22Rv1 (cell line): ENCODE measurements at regions not wholly inside any gene's neighbourhood (a gene's known extent, or its start where the extent isn't known, plus 50 kb on each side); places are given as distances from the start of the nearest gene placed in this dataset.
"Not testable (repeated sequence)": the region's sequence is repeated elsewhere in the genome, so short reads cannot be mapped to it uniquely, and the experiment has no call there.

Experiments
- H3K27ac ChIP-seq: fragments of 450-650 bp; 2 replicates; pipeline ENCODE4 v1.5.1; 2017
- CTCF ChIP-seq: fragments of 450-650 bp; IDR thresholded peaks from 2 replicates; pipeline ENCODE4 v1.5.1; 2017; ENCODE audit warnings: mild to moderate bottlenecking
- ZFX ChIP-seq: fragments of 450-650 bp; IDR thresholded peaks from 2 replicates; pipeline ENCODE4 v1.6.1; 2017; ENCODE audit warnings: antibody characterized with exemption, borderline replicate concordance

GRCh38 chr7:47056731-47057130 lies 525.2 kb downstream of the TNS3 start:
- no peak overlapping the region for H3K27ac ChIP-seq
- TF ChIP-seq ZFX = no peak

DNA sequence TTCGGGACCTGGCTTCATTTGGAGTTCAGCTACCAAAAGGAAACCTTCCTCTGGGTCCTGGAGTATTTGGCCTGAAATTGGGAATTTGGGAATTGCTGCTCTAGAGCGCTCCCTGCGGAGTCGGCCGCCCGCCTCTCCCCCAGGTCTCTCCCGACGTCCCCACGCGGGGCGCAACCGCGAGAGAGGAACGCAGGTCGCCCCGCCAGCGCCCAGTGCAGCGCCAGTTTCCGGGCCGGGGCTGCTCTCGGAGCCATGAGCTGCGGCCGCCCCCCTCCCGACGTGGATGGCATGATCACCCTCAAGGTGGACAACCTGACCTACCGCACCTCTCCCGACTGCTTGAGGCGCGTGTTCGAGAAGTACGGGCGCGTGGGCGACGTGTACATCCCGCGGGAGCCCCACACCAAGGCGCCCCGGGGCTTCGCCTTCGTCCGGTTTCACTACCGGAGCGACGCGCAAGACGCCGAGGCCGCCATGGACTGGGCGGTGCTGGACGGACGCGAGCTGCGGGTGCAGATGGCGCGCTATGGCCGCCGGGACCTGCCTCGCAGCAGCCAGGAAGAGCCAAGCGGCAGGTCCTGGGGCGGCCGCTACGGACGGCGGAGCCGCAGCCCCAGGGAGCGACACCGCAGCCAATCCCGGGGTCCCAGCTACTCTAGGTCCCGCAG lies 529.2 kb downstream of the TNS3 start:
- H3K27ac ChIP-seq = not testable (repeated sequence)

GRCh38 chr7:47049234-47049774 lies 532.6 kb downstream of the TNS3 start:
- TF ChIP-seq CTCF = no peak
- TF ChIP-seq ZFX = no peak
- H3K27ac ChIP-seq = no peak overlapping the region

GRCh38 chr7:47047384-47047783 lies 534.5 kb downstream of the TNS3 start:
- no peak for TF ChIP-seq CTCF
- no peak for TF ChIP-seq ZFX
- H3K27ac ChIP-seq = no peak overlapping the region

- no peak overlapping the region for H3K27ac ChIP-seq
- TF ChIP-seq CTCF (no peak), ZFX (no peak)
These were observed 535.0 kb downstream of the TNS3 start for GRCh38 chr7:47046949-47047348.

- TF ChIP-seq CTCF (no peak), ZFX (no peak)
- no peak overlapping the region for H3K27ac ChIP-seq
These were observed 536.5 kb downstream of the TNS3 start for GRCh38 chr7:47045207-47046051.

- H3K27ac ChIP-seq = no peak overlapping the region
- no peak for TF ChIP-seq CTCF
- TF ChIP-seq ZFX = no peak
These were observed 537.3 kb downstream of the TNS3 start for GRCh38 chr7:47044625-47045024.

GRCh38 chr7:47043304-47043703 lies 538.6 kb downstream of the TNS3 start:
- TF ChIP-seq CTCF (no peak), ZFX (no peak)
- H3K27ac ChIP-seq = no peak overlapping the region
